A549 (cell line): ENCODE measurements at regions not wholly inside any gene's neighbourhood (a gene's known extent, or its start where the extent isn't known, plus 50 kb on each side); places are given as distances from the start of the nearest gene placed in this dataset.
A peak's percentile ranks its signal among the peaks of the same experiment; 100 is the strongest.

Source experiments
- ATAC-seq, 2 experiments: fragments of 200-7000 bp in 1 of 2; fragments of >200 bp in 1 of 2; cut with Nextera tagmentation in 1 of 2; cut with Tn5 transposase in 1 of 2; 3 replicates each; pipeline versions ENCODE4 v1.8.0 to v1.9.1; 2018 to 2020; ENCODE audit warnings: mild to moderate bottlenecking in 1 of 2, moderate library complexity in 1 of 2
- CTCF ChIA-PET: fragments of 300-600 bp; sonication (Branson Sonifier 250); formaldehyde crosslinking; extraction: SDS; loops from one replicate; lab custom pipeline; 2021; ENCODE audit warnings: antibody characterized with exemption, inconsistent platforms; lab: Yijun Ruan, JAX
- POLR2A ChIA-PET: fragments of 350-600 bp; formaldehyde crosslinking; extraction: SDS; loops from one replicate; lab custom pipeline; 2021; ENCODE audit warnings: antibody characterized with exemption, inconsistent platforms; lab: Yijun Ruan, JAX
- DNase-seq, 2 experiments: peaks; one replicate each; pipeline versions ENCODE4 v3.0.0 to v3.0.0-alpha.2; 2011 to 2016; ENCODE audit warnings: low read depth in 1 of 2, low spot score in 1 of 2
- FAIRE-seq: peaks from 2 replicates; lab custom pipeline; 2011; peaks lifted over from hg19 to GRCh38; lab: Jason Lieb, UNC
- H3K27ac ChIP-seq, 2 experiments: fragments of >200 bp; sonication (Bioruptor Twin); formaldehyde crosslinking; 3 replicates each; pipeline ENCODE4 v1.5.1; 2016 to 2017
- H3K4me1 ChIP-seq: fragments of >200 bp; sonication (Bioruptor Twin); formaldehyde crosslinking; 3 replicates; pipeline ENCODE4 v1.6.1; 2016
- H3K4me2 ChIP-seq: fragments of >200 bp; sonication (Bioruptor Twin); formaldehyde crosslinking; 3 replicates; pipeline ENCODE4 v1.6.1; 2016
- H3K4me3 ChIP-seq: fragments of >200 bp; sonication (Bioruptor Twin); formaldehyde crosslinking; 3 replicates; pipeline ENCODE4 v1.5.1; 2016
- H3K9me3 ChIP-seq: fragments of >200 bp; sonication (Bioruptor Twin); formaldehyde crosslinking; 3 replicates; pipeline ENCODE4 v1.6.1; 2016
- BCL3 ChIP-seq: fragments of >200 bp; sonication (Bioruptor Twin); formaldehyde crosslinking; IDR thresholded peaks from 3 replicates; pipeline ENCODE4 v1.6.1; 2016
- CBX2 ChIP-seq: fragments of 200-600 bp; sonication (generic); IDR thresholded peaks from 2 replicates; pipeline ENCODE4 v1.6.1; 2016; ENCODE audit warnings: low read depth, mild to moderate bottlenecking, borderline replicate concordance
- CEBPB ChIP-seq, 2 experiments: fragments of >200 bp in 1 of 2; sonication (Bioruptor Twin) in 1 of 2; formaldehyde crosslinking in 1 of 2; IDR thresholded peaks; 2 replicates each; pipeline ENCODE4 v1.6.1; 2012 to 2016
- EHMT2 ChIP-seq: fragments of 200-600 bp; sonication (generic); IDR thresholded peaks from 2 replicates; pipeline ENCODE4 v1.6.1; 2016; ENCODE audit warnings: antibody characterized with exemption, low read depth, mild to moderate bottlenecking, moderate library complexity
- ELK1 ChIP-seq: fragments of 150-350 bp; IDR thresholded peaks from 2 replicates; pipeline ENCODE4 v1.6.1; 2014; ENCODE audit warnings: low read depth, mild to moderate bottlenecking, low read length
- EP300 ChIP-seq, 2 experiments: fragments of >200 bp; sonication (Bioruptor Twin); formaldehyde crosslinking; IDR thresholded peaks; 2 replicates in 1 of 2; 3 replicates in 1 of 2; pipeline ENCODE4 v1.6.1; 2016 to 2017
- ESRRA ChIP-seq: fragments of 150-350 bp; IDR thresholded peaks from 2 replicates; pipeline ENCODE4 v1.6.1; 2014; ENCODE audit warnings: mild to moderate bottlenecking, low read length, borderline replicate concordance
- FOSB ChIP-seq: fragments of 250-450 bp; sonication (Bioruptor Pico); IDR thresholded peaks from 2 replicates; pipeline ENCODE4 v1.5.0; 2020; ENCODE audit warnings: mild to moderate bottlenecking, moderate library complexity
- FOSL2 ChIP-seq, 2 experiments: fragments of 450-650 bp in 1 of 2; fragments of >200 bp in 1 of 2; sonication (Bioruptor Twin) in 1 of 2; formaldehyde crosslinking; IDR thresholded peaks; 2 replicates each; pipeline versions ENCODE4 v1.5.0 to v1.6.1; 2016 to 2020; ENCODE audit warnings: mild to moderate bottlenecking in 1 of 2, moderate library complexity in 1 of 2
- HDAC2 ChIP-seq: fragments of 200-600 bp; sonication (generic); IDR thresholded peaks from 2 replicates; pipeline ENCODE4 v1.6.1; 2016
- JUN ChIP-seq, 2 experiments: fragments of >200 bp; sonication (Bioruptor Twin); formaldehyde crosslinking; IDR thresholded peaks; 2 replicates in 1 of 2; 3 replicates in 1 of 2; pipeline ENCODE4 v1.6.1; 2016 to 2017
- KDM1A ChIP-seq: fragments of 200-600 bp; sonication (generic); IDR thresholded peaks from 2 replicates; pipeline ENCODE4 v1.6.1; 2016; ENCODE audit warnings: low read depth, mild to moderate bottlenecking
- MAFK ChIP-seq: fragments of 450-650 bp; IDR thresholded peaks from 2 replicates; pipeline ENCODE4 v1.6.1; 2014; ENCODE audit not compliant: partially characterized antibody
- MAZ ChIP-seq: fragments of 150-350 bp; IDR thresholded peaks from 2 replicates; pipeline ENCODE4 v1.6.1; 2014; ENCODE audit warnings: antibody characterized with exemption, low read depth, low read length, borderline replicate concordance
- MYC ChIP-seq: IDR thresholded peaks from 2 replicates; pipeline ENCODE4 v1.6.1; 2012; ENCODE audit warnings: mild to moderate bottlenecking, inconsistent platforms, low read length, improper control_type of control experiment, borderline replicate concordance
- NFE2L2 ChIP-seq: fragments of 150-350 bp; conservative IDR thresholded peaks from 2 replicates; pipeline ENCODE4 v1.6.1; 2014; ENCODE audit warnings: low read length
- PBX3 ChIP-seq: IDR thresholded peaks from 2 replicates; pipeline ENCODE4 v1.6.1; 2012
- POLR2A ChIP-seq: IDR thresholded peaks from 2 replicates; pipeline ENCODE4 v1.6.1; 2012; ENCODE audit warnings: mild to moderate bottlenecking, low read length
- RAD21 ChIP-seq, 2 experiments: fragments of >200 bp in 1 of 2; sonication (Bioruptor Twin) in 1 of 2; formaldehyde crosslinking in 1 of 2; IDR thresholded peaks in 1 of 2; conservative IDR thresholded peaks in 1 of 2; 2 replicates in 1 of 2; 3 replicates in 1 of 2; pipeline ENCODE4 v1.6.1; 2012 to 2018; ENCODE audit warnings: inconsistent platforms in 1 of 2
- RARB ChIP-seq: fragments of 250-450 bp; sonication (Bioruptor Pico); IDR thresholded peaks from 2 replicates; pipeline ENCODE4 v1.8.0; 2021; ENCODE audit warnings: mild to moderate bottlenecking, moderate library complexity
- REST ChIP-seq: fragments of 200-600 bp; sonication (generic); IDR thresholded peaks from 2 replicates; pipeline ENCODE4 v1.6.1; 2016; ENCODE audit warnings: antibody characterized with exemption, mild to moderate bottlenecking, moderate library complexity
- TP53 ChIP-seq: fragments of 250-450 bp; sonication (Bioruptor Pico); IDR thresholded peaks from 2 replicates; pipeline ENCODE4 v1.5.0; 2021; ENCODE audit warnings: mild to moderate bottlenecking, moderate library complexity
- USF2 ChIP-seq: fragments of 450-650 bp; IDR thresholded peaks from 2 replicates; pipeline ENCODE4 v1.6.1; 2014; ENCODE audit warnings: antibody characterized with exemption
- ZSCAN20 ChIP-seq: fragments of 250-450 bp; sonication (Bioruptor Pico); IDR thresholded peaks from 2 replicates; pipeline ENCODE4 v1.8.0; 2022; ENCODE audit warnings: mild to moderate bottlenecking, moderate library complexity
- WGBS: methylation state at CpG from one replicate; pipeline ENCODE4 v1.1.6; 2017; ENCODE audit errors: missing lambda C conversion rate; 5-methylcytosine and 5-hydroxymethylcytosine counted together

GRCh38 chr1:234841710-234842231 is 231.8 kb upstream of the IRF2BP2 start (continued):
- TF ChIP-seq USF2 (no peak), BCL3 (no peak)

- Histone ChIP-seq H3K4me3 (no peak overlapping the region), H3K4me1 (peaks cover 32% of the 10 kb centered on the region), H3K27ac (peak overlapping the region; percentile 35 to 61; a peak in 5 of 6 replicates), H3K4me2 (no peak overlapping the region), H3K9me3 (0 out of 3 replicates have a peak, but pooled peaks cover 3% of the 10 kb centered on the region)
- WGBS, result 65% methylated on average over 3 of the region's 3 CpGs
- POLR2A ChIA-PET, result no interaction called here
- DNase-seq (no peak), FAIRE-seq (no peak), ATAC-seq (peak in 1 of 2 experiments; percentile 37; a peak in 3 of 6 replicates)
- TF ChIP-seq CEBPB (IDR thresholded peaks at IDR 0.05), result no peak
- no peak for TF ChIP-seq MAFK
- no peak for TF ChIP-seq RAD21 (conservative IDR thresholded peaks at IDR 0.05 in 1 of 2, IDR thresholded peaks at IDR 0.05 in 1 of 2)
- no peak for TF ChIP-seq PBX3
- no peak for TF ChIP-seq KDM1A
- TF ChIP-seq CBX2, result no peak
- no peak for TF ChIP-seq MYC
- no peak for TF ChIP-seq EHMT2
- no peak for TF ChIP-seq JUN (IDR thresholded peaks at IDR 0.05)
- TF ChIP-seq TP53 (CRISPR knock-in tag), result no peak
- no peak for TF ChIP-seq REST
- CTCF ChIA-PET, result interaction anchor here (1.9 kb wide), 1 partner anchor 11 kb away, joined by 7 read pairs; no protein-coding TSS in a partner anchor
Observed at GRCh38 chr1:234841281-234841680, 231.3 kb upstream of the IRF2BP2 start.

- peaks cover 32% of the 10 kb centered on the region for H3K4me1 ChIP-seq
- FAIRE-seq (no peak), ATAC-seq (peak; percentile 39 to 70; a peak in 4 of 6 replicates), DNase-seq (peak in 1 of 2 experiments; percentile 20)
- 0 out of 3 replicates have a peak, but pooled peaks cover 3% of the 10 kb centered on the region for H3K9me3 ChIP-seq
- CTCF ChIA-PET, result no interaction called here
- no peak overlapping the region for H3K4me3 ChIP-seq
- TF ChIP-seq ZSCAN20 (CRISPR knock-in tag) (no peak), NFE2L2 (no peak), FOSL2 (IDR thresholded peaks at IDR 0.05) (no peak), FOSL2 (CRISPR knock-in tag; IDR thresholded peaks at IDR 0.05) (no peak), ELK1 (no peak), HDAC2 (no peak), MAZ (no peak), ESRRA (no peak), POLR2A (no peak), KDM1A (no peak), EP300 (IDR thresholded peaks at IDR 0.05) (no peak), FOSB (no peak), RARB (no peak)
- peak overlapping the region; percentile 35 to 61; a peak in 5 of 6 replicates for H3K27ac ChIP-seq
- H3K4me2 ChIP-seq, result no peak overlapping the region
- POLR2A ChIA-PET, result no interaction called here
- WGBS, result 81% methylated on average over 2 of the region's 2 CpGs
Observed at GRCh38 chr1:234840843-234841242, 230.9 kb upstream of the IRF2BP2 start.
